Cardiac fibroblast (primary cell): ENCODE measurements at regions not wholly inside any gene's neighbourhood (a gene's known extent, or its start where the extent isn't known, plus 50 kb on each side); places are given as distances from the start of the nearest gene placed in this dataset.

Experiments used
- DNase-seq, 2 donors: peaks; one replicate each; pipeline versions ENCODE4 v3.0.0 to v3.0.0-alpha.2; 2010; ENCODE audit warnings: low read depth in 2 of 2
- H3K4me3 ChIP-seq, 2 donors: replicated peaks in 1 of 2; 1 replicate in 1 of 2; 2 replicates in 1 of 2; pipeline ENCODE4 v1.5.1; 2011; ENCODE audit warnings: low read depth in 2 of 2, low read length in 2 of 2, mild to moderate bottlenecking in 2 of 2, moderate library complexity in 1 of 2
- TF ChIP-seq, protein P1 (sequence below): IDR thresholded peaks from one replicate; pipeline ENCODE4 v1.5.1; 2011; ENCODE audit warnings: low read depth, mild to moderate bottlenecking, low read length, inconsistent platforms

GRCh38 chr1:103191327-103191726 is 83.0 kb upstream of the COL11A1 start:
- TF ChIP-seq, protein P1, sequence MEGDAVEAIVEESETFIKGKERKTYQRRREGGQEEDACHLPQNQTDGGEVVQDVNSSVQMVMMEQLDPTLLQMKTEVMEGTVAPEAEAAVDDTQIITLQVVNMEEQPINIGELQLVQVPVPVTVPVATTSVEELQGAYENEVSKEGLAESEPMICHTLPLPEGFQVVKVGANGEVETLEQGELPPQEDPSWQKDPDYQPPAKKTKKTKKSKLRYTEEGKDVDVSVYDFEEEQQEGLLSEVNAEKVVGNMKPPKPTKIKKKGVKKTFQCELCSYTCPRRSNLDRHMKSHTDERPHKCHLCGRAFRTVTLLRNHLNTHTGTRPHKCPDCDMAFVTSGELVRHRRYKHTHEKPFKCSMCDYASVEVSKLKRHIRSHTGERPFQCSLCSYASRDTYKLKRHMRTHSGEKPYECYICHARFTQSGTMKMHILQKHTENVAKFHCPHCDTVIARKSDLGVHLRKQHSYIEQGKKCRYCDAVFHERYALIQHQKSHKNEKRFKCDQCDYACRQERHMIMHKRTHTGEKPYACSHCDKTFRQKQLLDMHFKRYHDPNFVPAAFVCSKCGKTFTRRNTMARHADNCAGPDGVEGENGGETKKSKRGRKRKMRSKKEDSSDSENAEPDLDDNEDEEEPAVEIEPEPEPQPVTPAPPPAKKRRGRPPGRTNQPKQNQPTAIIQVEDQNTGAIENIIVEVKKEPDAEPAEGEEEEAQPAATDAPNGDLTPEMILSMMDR: no peak
- no peak for DNase-seq
- no peak overlapping the region for H3K4me3 ChIP-seq

DNA sequence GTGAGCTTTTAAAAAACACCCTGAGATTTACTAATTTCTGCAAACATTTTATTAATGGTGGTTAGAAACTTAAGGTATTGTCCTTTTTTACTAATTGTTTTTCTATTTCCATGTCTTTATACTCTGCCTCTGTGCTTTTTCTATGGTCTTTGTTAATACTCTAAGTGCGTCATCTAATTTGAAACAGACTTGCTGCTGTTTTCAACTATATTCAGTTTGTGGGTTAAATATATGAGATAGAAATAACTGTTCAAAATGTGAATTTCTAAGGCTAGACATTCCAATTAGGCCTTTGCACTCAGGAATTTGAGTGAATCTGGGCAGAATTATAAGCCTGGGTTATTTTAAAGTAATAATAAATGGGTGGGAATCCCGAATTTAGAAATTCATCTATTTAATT is 82.4 kb upstream of the COL11A1 start:
- no peak for DNase-seq
- no peak overlapping the region for H3K4me3 ChIP-seq
- TF ChIP-seq, protein P1: no peak

DNA sequence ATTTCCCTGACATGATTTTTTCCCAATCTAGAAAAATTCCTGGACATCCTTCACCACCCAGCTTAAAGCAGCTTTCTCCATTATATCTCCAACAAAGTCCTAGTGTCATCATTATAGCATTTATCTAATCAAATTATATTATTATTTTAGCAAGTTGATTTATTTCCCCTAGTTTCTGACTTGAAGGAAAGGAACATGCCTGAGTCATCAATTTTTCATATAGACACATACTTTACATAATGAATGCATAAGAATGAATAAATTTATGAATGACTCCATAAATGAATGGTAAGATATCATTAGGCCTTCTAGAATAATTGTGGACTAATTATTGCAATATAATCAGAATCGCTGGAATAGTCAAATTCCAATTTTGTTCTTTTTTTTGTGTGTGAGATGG is 79.4 kb upstream of the COL11A1 start:
- DNase-seq: no peak
- H3K4me3 ChIP-seq: no peak overlapping the region
- TF ChIP-seq, protein P1: no peak

- TF ChIP-seq, protein P1: no peak
- peak; percentile 40 to 90 for DNase-seq
- H3K4me3 ChIP-seq: no peak overlapping the region
These were observed 72.3 kb upstream of the COL11A1 start for GRCh38 chr1:103180660-103181059.

DNA sequence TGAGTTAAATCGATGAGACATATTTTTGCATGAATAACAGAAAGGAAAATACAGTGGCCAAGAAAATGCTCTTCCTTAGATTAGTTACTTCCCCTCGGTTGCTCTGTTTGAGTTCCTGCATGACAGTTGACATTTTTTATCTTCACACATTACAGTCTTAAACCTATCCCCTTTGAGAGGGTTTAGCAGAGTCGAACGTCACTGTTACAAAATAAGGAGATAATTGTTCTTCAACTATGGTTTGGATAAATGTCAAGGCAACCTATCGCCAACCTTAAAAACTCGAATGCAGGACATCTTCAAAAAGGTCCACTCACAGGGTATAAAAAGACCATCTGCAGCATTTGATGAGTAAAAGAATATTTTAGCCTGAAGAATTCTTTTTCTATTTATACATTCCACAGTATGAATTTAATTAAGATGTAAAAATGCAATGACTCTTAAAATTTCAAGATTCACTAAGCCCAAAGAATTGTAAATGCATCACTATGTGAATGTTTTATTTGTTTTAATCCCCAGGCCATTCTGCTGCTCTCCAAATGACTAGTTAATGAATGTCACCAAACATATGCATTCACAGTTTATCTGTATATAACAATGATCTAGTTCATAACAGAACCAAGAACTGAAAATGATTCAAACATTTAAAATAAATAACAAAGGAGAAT is 68.9 kb upstream of the COL11A1 start:
- no peak for DNase-seq
- H3K4me3 ChIP-seq: no peak overlapping the region
- TF ChIP-seq, protein P1: no peak

DNA sequence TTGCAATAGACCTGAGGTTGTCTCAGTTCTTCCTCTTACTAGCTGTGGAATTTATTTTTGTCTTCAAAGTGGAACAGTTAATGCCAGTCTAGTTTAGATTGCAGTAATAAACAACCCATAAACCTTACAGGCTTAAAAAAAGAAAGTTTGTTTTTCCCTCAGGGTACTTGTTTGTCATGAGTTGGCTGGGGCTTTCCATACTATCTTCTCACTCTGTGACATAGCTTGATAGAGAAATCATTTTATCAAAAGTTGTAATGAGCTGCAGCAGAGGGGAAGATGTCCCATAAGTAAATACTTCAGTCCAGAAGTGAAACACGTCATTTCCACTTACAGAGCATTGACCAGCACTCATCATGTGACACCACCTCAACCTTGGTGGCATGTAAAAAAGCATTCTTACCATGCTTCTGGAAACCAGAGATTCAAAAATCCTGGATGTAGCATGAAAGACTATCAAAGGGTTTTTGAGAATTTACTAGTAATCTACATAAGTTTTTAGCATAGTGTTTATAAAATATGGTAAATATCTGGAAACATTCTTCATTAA is 62.8 kb upstream of the COL11A1 start:
- H3K4me3 ChIP-seq: no peak overlapping the region
- TF ChIP-seq, protein P1: no peak
- DNase-seq: peak in 1 of 2 donors; percentile 1
